NB4 (cell line): ENCODE measurements at regions not wholly inside any gene's neighbourhood (a gene's known extent, or its start where the extent isn't known, plus 50 kb on each side); places are given as distances from the start of the nearest gene placed in this dataset.

ENCODE experiments used
- CTCF ChIP-seq: IDR thresholded peaks from one replicate; pipeline ENCODE4 v1.5.1; 2012; ENCODE audit warnings: low read depth, low read length
- POLR2A ChIP-seq: IDR thresholded peaks from 2 replicates; pipeline ENCODE4 v1.6.1; 2011; ENCODE audit warnings: mild to moderate bottlenecking; ENCODE audit not compliant: insufficient read length; ENCODE audit errors: extremely low read depth

GRCh38 chr4:12658146-12658545, 826.0 kb downstream of the RAB28 start:
- TF ChIP-seq CTCF (no peak), POLR2A (no peak)
